RWPE2 (cell line): ENCODE measurements at regions not wholly inside any gene's neighbourhood (a gene's known extent, or its start where the extent isn't known, plus 50 kb on each side); places are given as distances from the start of the nearest gene placed in this dataset.
A peak's percentile ranks its signal among the peaks of the same experiment; 100 is the strongest.

Experiments used
- ATAC-seq: fragments of 200-7000 bp; cut with Tn5 transposase; 3 replicates; pipeline ENCODE4 v1.9.1; 2021; ENCODE audit warnings: low read depth
- DNase-seq: peaks from one replicate; pipeline ENCODE4 v3.0.0-alpha.2; 2020; ENCODE audit warnings: low spot score
- H3K27ac ChIP-seq: fragments of 450-650 bp; 2 replicates; pipeline ENCODE4 v1.5.1; 2017; ENCODE audit warnings: mild to moderate bottlenecking; ENCODE audit not compliant: poor library complexity, severe bottlenecking
- H3K27me3 ChIP-seq: fragments of 250-450 bp; sonication (Bioruptor Pico); 2 replicates; pipeline ENCODE4 v1.5.1; 2021; ENCODE audit warnings: mild to moderate bottlenecking, moderate library complexity; ENCODE audit not compliant: insufficient read depth, poor library complexity, severe bottlenecking
- H3K36me3 ChIP-seq: fragments of 250-450 bp; sonication (Bioruptor Pico); 2 replicates; pipeline ENCODE4 v1.5.1; 2020; ENCODE audit warnings: low read depth, mild to moderate bottlenecking, moderate library complexity
- H3K4me1 ChIP-seq: fragments of 250-450 bp; sonication (Bioruptor Pico); 2 replicates; pipeline ENCODE4 v1.5.1; 2021; ENCODE audit warnings: mild to moderate bottlenecking, moderate library complexity; ENCODE audit not compliant: insufficient read depth, poor library complexity, severe bottlenecking
- H3K4me3 ChIP-seq: fragments of 250-450 bp; sonication (Bioruptor Pico); 2 replicates; pipeline ENCODE4 v1.5.1; 2021; ENCODE audit warnings: mild to moderate bottlenecking, moderate library complexity; ENCODE audit not compliant: severe bottlenecking
- H3K9me3 ChIP-seq: fragments of 250-450 bp; sonication (Bioruptor Pico); 2 replicates; pipeline ENCODE4 v1.5.1; 2021; ENCODE audit warnings: mild to moderate bottlenecking, moderate library complexity; ENCODE audit not compliant: severe bottlenecking
- TF ChIP-seq, protein P1 (sequence below): fragments of 450-650 bp; IDR thresholded peaks from one replicate; pipeline ENCODE4 v1.5.1; 2017; ENCODE audit warnings: mild to moderate bottlenecking, moderate library complexity; ENCODE audit not compliant: poor library complexity, severe bottlenecking

DNA sequence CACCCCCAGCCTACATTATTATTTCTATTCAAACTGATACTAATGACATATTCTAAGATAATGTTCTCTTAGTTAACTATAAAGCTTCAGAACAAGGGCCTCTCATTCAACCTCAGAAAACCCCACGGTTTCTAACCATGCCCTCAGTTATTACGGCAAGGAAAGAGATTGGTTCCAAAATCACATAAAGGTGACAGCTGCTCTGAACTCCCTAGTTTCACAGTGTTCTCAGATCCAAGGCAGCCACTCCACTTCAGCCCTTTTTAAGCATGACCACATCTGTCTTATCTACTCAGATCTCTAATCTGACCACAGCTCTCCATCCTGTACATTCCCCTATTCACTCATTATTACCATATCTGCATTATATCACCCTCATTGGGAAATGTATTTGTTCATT is 98.8 kb upstream of the CEP85L start:
- Histone ChIP-seq H3K4me1 (no peaks in the 10 kb centered on the region), H3K36me3 (no peaks in the 10 kb centered on the region)
- TF ChIP-seq, protein P1, sequence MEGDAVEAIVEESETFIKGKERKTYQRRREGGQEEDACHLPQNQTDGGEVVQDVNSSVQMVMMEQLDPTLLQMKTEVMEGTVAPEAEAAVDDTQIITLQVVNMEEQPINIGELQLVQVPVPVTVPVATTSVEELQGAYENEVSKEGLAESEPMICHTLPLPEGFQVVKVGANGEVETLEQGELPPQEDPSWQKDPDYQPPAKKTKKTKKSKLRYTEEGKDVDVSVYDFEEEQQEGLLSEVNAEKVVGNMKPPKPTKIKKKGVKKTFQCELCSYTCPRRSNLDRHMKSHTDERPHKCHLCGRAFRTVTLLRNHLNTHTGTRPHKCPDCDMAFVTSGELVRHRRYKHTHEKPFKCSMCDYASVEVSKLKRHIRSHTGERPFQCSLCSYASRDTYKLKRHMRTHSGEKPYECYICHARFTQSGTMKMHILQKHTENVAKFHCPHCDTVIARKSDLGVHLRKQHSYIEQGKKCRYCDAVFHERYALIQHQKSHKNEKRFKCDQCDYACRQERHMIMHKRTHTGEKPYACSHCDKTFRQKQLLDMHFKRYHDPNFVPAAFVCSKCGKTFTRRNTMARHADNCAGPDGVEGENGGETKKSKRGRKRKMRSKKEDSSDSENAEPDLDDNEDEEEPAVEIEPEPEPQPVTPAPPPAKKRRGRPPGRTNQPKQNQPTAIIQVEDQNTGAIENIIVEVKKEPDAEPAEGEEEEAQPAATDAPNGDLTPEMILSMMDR: no peak

DNA sequence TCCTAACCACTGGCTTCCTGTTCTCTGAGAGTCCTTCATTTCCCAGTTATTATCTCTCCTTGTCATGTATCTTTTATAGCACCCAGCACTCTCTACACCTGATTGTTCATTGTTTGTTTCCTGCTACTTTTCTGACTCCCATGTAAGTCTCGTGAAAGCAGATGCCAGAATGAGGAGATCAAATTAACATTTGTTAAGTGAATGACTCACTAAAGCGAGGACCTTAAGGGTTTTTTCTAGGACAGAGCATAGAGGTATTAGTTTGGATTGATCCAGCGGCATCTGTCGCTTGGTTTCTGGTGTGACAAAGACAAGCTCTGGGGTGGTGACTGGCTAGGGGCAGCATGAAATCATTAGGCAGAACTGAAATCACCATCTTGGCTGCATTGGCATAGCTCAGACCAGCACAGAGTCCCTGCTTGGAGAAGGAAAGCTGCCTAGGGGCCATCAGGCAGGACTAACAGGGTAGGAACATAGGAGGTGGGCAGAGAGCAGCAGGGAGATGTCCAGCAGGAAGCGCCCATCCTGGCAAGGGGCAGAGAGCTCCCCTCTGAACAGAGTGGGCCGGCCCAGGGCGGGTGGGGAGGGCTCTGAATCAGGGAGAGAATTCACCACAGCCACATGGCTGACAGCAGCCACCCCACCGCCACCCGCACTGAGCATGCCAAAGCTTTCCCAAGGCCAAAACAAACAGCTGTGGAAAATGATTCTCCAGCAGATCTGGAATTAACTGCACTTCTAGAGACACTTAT is 97.1 kb upstream of the CEP85L start:
- ATAC-seq: peak; percentile 35
- no peak for DNase-seq
- Histone ChIP-seq H3K36me3 (no peaks in the 10 kb centered on the region), H3K27me3 (no peaks in the 10 kb centered on the region), H3K4me3 (no peak overlapping the region), H3K9me3 (no peaks in the 10 kb centered on the region), H3K4me1 (no peaks in the 10 kb centered on the region), H3K27ac (no peak overlapping the region)
- TF ChIP-seq, protein P1: no peak

More for the DNA sequence above, 98.8 kb upstream of the CEP85L start:
- no peaks in the 10 kb centered on the region for H3K27me3 ChIP-seq
- H3K27ac ChIP-seq: no peak overlapping the region
- no peak overlapping the region for H3K4me3 ChIP-seq
- H3K9me3 ChIP-seq: no peaks in the 10 kb centered on the region
- ATAC-seq: no peak
- no peak for DNase-seq

DNA sequence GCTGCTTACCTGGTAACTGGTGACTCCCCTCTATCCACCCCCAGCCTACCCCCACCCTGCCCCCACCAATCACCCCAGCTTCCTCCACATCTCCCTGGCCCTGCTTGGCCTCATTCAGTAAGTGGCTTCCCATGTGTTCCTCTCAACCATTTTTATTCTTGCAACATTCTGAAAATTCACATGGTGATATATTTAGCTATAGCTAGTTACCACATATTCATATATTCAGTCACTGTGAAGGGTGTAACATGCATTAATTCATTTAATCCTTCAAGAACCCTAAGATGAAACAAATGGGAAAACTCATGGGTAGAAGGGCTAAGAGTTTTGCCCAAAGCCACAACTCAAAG is 95.4 kb upstream of the CEP85L start:
- Histone ChIP-seq H3K27ac (no peak overlapping the region), H3K27me3 (no peaks in the 10 kb centered on the region), H3K36me3 (no peaks in the 10 kb centered on the region), H3K4me1 (no peaks in the 10 kb centered on the region), H3K4me3 (no peak overlapping the region), H3K9me3 (no peaks in the 10 kb centered on the region)
- ATAC-seq (no peak), DNase-seq (no peak)
- TF ChIP-seq, protein P1: no peak

DNA sequence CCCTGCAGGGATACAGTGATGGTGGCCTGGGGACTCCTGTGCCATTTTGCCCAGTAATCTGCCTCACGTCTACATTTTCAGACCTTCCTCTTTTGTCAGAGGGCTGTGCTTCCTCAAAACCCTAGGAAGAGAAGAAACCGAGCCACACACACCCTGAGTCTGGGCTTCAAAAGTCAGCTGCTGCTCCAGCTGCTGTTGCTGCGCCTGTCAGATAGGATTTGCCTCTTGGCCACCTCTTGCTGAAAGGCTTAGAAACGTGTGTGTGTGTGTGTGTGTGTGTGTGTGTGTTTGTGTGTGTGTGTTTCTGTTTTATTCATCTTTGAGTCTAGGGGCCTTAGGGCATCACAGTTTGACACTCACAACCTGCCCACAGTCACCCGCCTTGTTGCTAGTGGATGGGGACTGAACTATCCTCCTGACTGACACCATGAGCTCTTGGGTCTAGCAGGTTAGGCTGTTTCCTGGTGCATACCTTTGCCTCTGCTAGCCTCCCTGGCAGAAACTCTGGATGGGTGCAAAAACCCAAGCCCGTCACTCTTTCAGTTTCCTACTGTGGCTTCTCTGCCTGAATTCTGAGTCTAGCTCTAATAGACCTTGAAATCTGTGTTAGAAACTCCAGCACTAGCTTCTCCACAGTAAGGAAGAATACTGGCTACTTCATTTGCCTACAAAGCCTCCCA is 94.9 kb upstream of the CEP85L start:
- TF ChIP-seq, protein P1: no peak

DNA sequence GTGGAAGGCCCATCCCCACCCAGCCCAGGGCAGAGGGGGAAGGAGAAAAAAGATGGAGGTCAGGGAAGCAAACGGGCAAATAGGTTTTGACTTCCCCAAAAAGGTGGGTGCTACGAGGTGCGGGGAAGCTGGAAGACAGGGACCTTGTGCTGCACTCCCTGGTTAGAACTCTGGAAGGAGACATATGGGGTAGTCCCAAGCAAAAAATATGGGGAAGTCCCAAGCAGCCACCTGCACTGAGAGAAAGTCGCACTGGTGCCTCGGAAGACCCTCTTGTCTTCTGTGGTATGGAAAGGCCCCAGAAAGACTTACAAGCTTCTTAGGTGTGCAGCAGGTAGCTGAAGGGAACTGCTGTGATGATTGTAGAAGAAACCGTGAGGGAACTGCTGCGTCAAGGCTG is 93.8 kb upstream of the CEP85L start:
- ATAC-seq: no peak

More for the DNA sequence above, 94.9 kb upstream of the CEP85L start:
- Histone ChIP-seq H3K4me1 (no peaks in the 10 kb centered on the region), H3K27me3 (no peaks in the 10 kb centered on the region), H3K27ac (no peak overlapping the region), H3K36me3 (no peaks in the 10 kb centered on the region), H3K4me3 (no peak overlapping the region), H3K9me3 (no peaks in the 10 kb centered on the region)
- ATAC-seq (no peak), DNase-seq (no peak)

More for the DNA sequence above, 93.8 kb upstream of the CEP85L start:
- Histone ChIP-seq H3K4me1 (no peaks in the 10 kb centered on the region), H3K9me3 (no peaks in the 10 kb centered on the region), H3K4me3 (no peak overlapping the region), H3K27ac (no peak overlapping the region), H3K36me3 (no peaks in the 10 kb centered on the region), H3K27me3 (no peaks in the 10 kb centered on the region)
- TF ChIP-seq, protein P1: no peak
- no peak for DNase-seq
